Stimulated activated CD8-positive, alpha-beta memory T cell treated with anti-CD3 and anti-CD28 coated beads, Interleukin-4, amount 100 ng/mL, for 4 hours (primary cell): ENCODE measurements at regions not wholly inside any gene's neighbourhood (a gene's known extent, or its start where the extent isn't known, plus 50 kb on each side); places are given as distances from the start of the nearest gene placed in this dataset.
"Not testable (repeated sequence)": the region's sequence is repeated elsewhere in the genome, so short reads cannot be mapped to it uniquely, and the experiment has no call there.

Source experiments
- DNase-seq, 2 donors: peaks; one replicate each; pipeline ENCODE4 v3.0.0-alpha.2; 2020; ENCODE audit warnings: low read depth in 2 of 2, low spot score in 1 of 2

GRCh38 chr6:4359108-4359730 is 223.8 kb upstream of the ECI2 start:
- no peak for DNase-seq

GRCh38 chr6:4358414-4359107 is 223.2 kb upstream of the ECI2 start:
- DNase-seq = no peak

- not testable (repeated sequence) for DNase-seq
These were observed 222.3 kb upstream of the ECI2 start for GRCh38 chr6:4357660-4358152.

GRCh38 chr6:4356899-4357659 is 221.7 kb upstream of the ECI2 start:
- no peak for DNase-seq

- no peak for DNase-seq
These were observed 219.9 kb upstream of the ECI2 start for GRCh38 chr6:4355241-4355640.

- no peak for DNase-seq
These were observed 218.8 kb upstream of the ECI2 start for GRCh38 chr6:4354181-4354580.

GRCh38 chr6:4352731-4353130 is 217.4 kb upstream of the ECI2 start:
- no peak for DNase-seq

- no peak for DNase-seq
These were observed 216.9 kb upstream of the ECI2 start for GRCh38 chr6:4352322-4352669.

- DNase-seq = no peak
These were observed 216.3 kb upstream of the ECI2 start for GRCh38 chr6:4351520-4352321.

- no peak for DNase-seq
These were observed 215.5 kb upstream of the ECI2 start for GRCh38 chr6:4350567-4351519.

GRCh38 chr6:4349931-4350330 is 214.6 kb upstream of the ECI2 start:
- no peak for DNase-seq

GRCh38 chr6:4349323-4349722 is 213.9 kb upstream of the ECI2 start:
- DNase-seq = no peak

GRCh38 chr6:4348462-4349112 is 213.2 kb upstream of the ECI2 start:
- DNase-seq = no peak

- DNase-seq = no peak
These were observed 212.5 kb upstream of the ECI2 start for GRCh38 chr6:4347877-4348276.

- DNase-seq = no peak
These were observed 211.4 kb upstream of the ECI2 start for GRCh38 chr6:4346659-4347333.

- no peak for DNase-seq
These were observed 210.2 kb upstream of the ECI2 start for GRCh38 chr6:4345543-4345942.

GRCh38 chr6:4344317-4344899 is 209.0 kb upstream of the ECI2 start:
- no peak for DNase-seq

- no peak for DNase-seq
These were observed 207.2 kb upstream of the ECI2 start for GRCh38 chr6:4342407-4343137.
